GM21390 (cell line): ENCODE measurements at regions not wholly inside any gene's neighbourhood (a gene's known extent, or its start where the extent isn't known, plus 50 kb on each side); places are given as distances from the start of the nearest gene placed in this dataset.
"Not testable (repeated sequence)": the region's sequence is repeated elsewhere in the genome, so short reads cannot be mapped to it uniquely, and the experiment has no call there.

ENCODE experiments used
- ATAC-seq: cut with Tn5 transposase; IDR thresholded peaks from one replicate; pipeline ENCODE4 v1.9.1; 2021; ENCODE audit not compliant: unreplicated experiment

DNA sequence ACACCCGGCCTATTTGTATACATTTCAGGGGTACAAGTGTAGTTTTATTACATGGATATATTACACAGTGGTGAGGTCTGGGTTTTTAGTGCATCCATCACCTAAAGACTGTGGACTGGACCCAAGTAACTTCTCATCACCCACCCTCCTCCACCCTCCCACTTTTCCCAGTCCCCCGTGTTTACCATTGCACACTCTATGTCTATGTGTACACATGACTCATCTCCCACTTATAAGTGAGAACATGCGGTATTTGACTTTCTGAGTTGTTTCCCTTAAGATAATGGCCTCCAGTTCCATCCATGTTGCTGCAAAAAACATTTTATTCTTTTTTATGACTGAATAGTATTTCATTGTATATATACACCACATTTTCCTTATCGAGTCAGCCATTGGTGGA lies 98.9 kb upstream of the WAC start:
- no peak for ATAC-seq

DNA sequence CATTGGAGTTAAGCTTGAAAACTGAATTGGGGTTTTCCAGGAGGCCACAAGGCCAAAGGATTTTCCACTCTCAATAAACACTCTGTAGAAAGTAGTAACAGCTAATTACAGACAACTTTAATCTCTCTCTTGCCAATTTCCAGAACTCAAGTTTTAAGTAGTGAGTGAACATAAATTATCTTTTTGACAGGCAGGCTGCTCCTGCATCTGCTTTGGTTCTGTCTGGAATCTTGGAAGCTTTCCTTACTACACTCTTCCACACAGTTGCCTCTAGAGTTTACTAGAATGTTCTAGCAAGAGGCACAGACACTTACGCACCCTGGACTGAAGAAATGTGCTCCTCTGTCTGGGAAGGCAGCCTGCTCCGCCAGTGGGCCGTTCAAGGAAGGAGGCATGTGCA lies 90.5 kb upstream of the WAC start:
- no peak for ATAC-seq

DNA sequence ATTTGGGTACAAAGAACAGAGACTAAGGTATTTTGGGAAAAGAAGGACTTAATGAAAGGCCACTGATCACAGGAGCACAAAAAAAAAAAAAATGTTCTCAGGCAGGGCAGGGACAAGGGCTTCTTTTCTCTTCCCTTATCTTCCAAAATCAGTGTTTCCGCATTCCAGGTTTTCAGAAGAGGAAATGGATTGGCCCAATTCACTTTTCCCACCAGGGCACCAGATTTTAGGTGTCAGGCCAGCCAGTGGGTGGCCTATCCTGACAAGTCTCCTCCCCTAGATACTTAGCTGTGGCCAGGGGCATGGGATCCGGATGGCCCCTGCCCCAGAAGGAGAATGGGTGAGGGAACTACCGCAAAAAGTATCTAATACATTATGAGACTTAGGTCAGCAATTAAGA lies 88.9 kb upstream of the WAC start:
- ATAC-seq: no peak

DNA sequence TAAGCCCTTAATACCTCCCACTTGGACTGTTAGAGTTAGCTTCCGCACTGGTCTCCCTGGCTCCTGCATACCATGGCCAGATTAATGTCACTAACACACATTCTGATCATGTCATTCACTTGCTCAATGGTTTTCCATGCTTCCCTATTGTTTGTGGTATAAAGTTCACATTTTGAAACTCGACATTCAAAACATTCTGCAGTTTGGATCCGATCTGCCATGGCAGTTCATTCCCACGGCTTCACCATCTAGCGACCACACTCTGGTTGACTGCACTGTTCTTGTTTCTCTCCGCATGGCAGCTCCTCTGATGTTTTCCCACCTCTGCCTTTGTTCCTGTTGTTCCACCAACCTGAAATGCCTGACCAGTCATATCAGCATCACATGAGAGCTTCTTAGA lies 87.4 kb upstream of the WAC start:
- no peak for ATAC-seq

DNA sequence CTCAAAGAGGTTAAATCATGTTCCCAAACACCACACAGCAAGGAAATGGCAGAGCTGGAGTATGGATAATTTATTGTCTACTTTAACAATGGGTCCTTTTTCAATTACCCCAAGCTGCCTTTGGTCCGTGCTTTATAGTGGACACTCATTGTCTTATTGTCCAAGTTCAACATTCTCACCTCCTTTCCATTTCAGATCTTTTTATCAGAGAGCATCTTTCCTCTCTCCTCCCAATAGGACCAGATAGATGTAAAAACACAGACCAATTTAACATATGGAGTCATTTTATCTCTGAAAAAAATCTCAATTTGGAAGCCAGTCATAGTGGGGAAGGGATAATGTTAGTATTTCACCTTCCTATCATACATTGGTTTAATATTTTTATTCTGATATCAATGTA lies 83.5 kb upstream of the WAC start:
- no peak for ATAC-seq

DNA sequence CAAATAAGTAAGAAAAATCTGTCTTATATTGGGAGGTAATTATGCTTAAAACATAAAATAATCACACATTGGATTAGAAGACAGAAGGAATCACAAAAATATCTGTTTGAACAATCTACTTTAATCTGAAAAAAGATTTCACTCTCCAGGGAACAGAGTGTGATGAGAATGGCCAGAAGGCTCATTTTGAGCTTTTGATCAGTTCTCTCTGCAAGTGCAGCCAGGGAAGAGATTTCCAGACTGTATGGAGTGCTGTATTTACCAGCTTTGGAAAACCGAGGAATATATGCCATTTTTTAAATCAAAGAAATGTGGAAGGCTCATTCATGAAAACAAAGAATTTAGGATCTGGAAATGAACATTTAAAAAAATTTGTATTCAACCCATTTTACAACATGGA lies 83.0 kb upstream of the WAC start:
- ATAC-seq: no peak

DNA sequence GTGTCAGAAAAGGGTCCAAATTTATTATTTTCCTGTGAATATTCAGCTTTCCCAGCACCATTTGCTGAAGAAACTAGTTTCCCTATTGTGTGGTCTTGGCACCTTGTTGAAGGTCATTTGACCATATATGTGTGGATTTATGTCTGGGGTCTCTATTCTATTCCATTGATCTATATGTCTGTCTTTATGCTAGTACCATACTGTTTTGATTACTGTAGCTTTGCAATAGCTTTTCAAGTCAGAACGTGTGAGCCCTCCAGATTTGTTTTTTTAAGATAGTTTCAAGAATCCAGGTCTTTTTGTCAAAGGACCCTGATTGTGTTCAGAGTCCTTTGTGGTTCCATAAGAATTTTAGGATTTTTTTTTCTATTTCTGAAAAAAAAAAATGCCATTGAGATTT lies 79.0 kb upstream of the WAC start:
- ATAC-seq: no peak

DNA sequence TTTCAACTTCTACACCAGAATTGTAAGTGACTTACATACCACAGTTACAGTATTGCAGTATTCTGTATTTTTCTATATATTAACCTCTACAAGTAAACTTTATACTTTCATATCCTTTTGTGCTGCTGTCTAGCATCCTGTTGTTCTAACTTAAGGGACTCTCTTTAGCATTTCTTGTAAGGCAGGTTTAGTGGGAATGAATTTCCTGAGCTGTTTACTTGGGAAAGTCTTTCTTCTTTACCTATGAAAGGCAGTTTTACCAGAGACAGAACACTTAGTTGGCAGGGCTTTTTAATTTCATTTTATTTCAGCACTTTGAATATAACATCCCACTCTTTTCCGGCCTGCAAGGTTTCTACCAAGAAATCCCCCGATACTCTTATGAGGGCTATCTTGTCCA lies 75.8 kb upstream of the WAC start:
- no peak for ATAC-seq

DNA sequence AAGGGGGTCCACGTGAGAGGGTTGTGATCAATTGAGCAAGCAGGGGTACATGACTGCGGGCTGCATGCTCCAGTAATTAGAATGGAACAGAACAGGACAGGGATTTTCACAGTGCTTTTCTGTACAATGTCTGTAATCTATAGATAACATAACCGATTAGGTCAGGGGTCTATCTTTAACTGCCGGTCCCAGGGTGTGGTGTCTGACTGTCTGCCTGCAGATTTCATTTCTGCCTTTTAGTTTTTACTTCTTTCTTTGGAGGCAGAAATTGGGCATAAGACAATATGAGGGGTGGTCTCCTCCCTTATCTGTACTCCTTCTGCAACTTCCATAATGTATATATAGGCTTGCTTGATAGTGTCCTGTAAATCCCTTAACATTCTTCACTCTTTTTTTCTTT lies 75.0 kb upstream of the WAC start:
- ATAC-seq: not testable (repeated sequence)

DNA sequence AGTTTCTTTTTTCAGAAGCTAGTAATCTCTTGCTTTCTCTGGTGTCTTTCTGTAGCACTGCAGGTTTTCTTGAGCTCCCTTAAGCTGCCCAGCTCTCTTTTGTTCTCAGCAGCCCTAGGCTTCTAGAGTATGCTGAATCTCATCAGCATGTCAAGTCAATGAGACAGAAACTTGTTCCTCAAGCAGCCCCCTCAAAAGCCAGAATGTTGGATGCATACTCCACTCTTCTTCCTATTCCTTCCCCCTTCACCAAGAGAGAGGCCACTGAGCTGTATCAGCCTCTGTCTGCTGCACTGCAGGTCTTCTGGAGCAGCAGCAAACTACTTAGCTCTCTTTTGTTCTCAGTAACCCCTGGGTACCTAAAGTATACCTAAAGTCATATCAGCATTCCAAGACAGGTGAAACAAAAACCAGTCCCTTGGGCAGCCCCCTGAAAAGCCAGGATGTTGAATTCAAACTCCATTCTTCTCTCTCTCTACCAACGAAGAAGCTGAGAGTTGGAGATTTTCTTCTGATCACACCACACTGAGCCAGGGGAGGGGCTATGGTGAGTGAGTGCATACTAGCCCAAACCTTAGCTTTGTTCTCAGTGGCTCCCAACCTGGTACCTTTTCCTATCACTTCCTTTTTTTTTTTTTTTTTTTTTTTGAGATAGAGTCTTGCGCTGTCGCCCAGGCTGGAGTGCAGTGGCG lies 73.3 kb upstream of the WAC start:
- ATAC-seq: no peak

DNA sequence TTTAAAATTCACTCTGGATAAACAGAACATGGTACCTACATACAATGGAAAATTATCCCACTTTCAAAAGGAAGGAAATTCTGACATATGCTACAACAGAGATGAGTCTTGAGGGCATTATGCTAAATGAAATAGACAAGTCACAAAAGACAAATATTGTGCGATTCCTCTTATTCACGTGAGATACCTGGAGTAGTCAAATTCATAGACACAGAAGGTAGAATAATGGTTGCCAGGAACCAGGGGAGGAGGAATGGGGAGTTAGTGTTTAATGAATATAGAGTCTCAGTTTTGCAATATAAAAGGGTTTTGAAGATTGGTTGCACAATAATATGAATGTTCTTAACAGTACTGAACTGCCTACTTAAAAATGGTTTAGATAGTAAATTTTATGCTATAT lies 69.8 kb upstream of the WAC start:
- no peak for ATAC-seq

DNA sequence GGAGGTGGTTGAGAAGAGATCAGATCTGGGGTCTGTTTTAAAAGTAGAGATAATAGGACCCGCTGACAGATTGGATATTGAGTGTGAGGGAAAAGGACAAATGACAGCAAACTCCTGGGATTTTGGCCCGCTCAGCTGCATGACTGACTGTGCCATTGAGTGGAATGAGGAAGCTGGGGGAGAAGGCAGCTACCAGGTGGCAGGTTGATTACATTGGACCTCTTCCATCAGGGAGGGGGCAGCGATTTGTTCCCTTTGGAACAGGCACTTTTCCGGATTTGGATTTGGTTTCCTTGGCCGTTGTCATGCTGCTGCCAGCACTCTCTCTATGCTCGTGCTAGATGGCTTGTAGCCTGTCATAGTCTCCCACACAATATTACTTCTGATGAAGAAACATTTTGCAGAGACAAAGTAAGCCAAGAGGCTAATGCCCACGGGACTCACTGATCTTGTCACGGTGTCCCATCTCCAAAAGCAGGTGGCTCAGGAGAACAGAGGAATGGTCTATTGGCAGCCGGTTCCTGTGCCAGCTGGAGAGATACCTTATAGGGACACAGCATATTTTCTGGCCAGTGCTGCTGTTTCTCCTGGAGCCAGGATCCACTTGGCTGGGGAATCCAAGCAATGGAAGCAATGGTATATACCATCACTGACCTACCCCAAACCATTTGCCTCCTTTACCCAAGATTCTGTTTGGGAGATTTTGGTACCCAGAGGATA lies 69.1 kb upstream of the WAC start:
- ATAC-seq: no peak

DNA sequence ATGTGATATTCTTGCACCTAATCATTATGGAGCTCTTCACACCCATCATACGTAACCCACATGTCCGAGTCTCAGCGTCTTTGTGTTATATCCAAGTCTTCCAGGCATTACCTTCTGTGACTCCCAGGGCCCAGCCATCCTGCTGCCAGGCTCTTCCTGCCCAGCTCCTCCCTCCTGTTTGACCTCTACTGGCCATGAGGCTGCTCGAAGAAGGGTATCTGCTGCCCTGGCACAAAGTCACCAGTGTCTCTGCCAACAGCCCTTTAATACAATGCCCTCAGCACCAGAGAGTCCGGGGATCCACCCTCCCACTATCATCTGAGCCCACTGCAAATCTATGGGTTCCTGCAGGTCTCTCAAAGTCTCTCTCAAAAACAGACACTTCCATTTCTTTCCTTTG lies 65.3 kb upstream of the WAC start:
- no peak for ATAC-seq

DNA sequence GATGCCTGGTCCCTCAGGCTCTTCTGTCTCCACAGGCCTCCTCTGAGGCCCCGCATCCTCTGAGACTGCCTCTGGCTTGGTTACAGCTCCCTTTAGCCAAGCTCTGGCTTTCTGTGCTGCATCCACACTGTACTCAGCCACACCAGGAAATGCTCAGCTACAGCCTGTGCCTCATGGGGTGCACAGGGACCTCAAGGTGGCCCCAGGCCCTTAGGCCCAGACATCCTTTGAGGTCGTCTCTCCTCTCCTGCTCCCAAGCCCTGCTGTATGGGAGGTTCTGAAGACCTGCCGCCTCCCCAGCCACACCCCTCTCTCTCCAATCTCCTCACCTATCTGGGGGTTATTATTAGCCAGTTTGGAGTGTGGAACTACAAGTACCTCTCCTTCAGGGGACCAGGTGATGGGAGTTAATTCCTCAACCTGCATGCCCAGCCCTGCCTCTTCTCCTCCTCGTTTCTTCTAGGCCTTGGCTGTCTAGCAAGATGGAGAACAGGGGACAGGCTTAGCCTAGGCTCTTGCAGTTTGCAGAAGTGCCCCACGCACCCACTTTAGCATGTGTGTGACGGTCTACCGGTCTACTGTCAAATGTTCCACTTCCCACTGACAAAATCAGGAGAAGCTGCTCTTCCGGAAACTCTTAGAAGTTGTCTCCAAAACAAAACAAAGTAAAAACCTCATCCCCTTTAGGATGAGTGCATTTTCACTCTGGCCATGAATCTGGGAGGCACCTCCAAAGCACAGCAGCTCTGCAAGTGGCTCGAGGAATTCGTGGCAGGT lies 64.0 kb upstream of the WAC start:
- no peak for ATAC-seq

DNA sequence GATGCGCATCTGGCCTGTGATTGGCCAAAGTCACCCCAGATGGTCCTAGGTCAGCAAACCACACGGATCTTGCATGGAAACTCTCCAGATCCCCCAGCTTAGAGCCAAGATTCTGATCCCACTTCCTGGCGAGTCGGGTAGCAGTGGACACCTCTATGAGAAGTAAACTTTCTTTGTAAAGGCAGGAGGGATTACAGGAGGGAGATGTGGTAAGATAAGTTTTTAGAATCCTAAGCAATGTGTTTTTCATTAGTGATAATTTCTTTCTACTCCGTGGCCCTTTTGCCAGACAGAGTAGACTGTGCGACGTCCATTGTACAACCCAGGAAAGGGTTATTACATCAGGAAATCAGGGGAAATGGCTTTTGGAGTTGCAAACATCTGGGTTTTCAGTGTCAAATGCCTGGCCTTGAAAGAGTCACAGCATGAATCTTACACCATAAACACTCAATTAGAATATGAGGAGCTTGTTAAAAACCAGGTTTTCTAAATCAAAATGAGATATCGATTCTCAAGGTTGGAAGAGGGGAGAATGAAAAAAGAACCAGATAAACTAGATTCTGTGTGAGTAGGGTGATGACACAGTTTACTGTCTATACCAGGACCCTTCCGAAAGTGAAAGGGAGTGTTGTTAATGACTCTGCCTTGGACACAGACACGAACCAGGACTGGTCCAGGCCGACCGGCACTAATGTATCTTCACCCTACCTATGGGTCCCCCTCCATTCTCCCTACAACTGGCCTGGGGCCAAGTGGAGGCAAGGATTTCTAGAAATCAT lies 61.9 kb upstream of the WAC start:
- ATAC-seq: no peak

DNA sequence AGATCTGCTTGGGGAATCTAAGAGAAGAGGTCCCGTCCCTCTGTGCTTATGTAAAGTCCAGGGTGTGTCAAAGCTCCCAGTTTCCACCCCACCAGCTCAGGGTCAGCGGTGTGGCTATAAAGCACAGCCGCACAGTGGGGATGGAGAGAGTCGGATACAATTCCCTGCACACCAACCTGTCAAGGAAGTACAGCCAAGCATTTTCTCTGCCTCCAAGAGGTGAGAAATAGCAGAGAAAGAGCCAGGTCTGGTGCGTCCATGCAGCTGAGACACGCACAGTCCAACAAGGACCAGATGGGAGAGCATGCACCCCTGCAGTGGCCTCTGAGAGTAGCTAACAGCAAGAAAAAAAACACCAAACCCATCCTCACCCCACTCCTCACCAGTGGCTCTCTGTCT lies 61.3 kb upstream of the WAC start:
- ATAC-seq: no peak

DNA sequence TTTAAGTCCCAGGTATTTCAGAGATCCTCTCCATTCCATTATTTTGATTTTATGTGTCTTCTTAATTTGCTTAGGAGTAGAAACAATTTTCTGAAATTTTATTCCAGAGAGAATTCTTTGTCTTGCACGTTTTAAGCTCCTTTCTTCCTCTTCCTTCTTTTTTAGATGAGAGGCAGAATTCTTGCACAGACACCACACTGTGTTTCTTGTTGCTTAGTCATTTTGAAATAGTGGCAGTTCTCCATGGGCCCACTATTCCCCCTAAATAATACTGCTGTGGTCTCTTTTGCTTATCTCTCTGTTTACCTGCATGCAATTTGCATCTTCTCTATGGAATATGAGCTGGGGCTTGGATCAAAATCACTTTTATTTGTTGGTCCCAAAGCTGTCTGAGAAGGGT lies 54.3 kb upstream of the WAC start:
- ATAC-seq: no peak

DNA sequence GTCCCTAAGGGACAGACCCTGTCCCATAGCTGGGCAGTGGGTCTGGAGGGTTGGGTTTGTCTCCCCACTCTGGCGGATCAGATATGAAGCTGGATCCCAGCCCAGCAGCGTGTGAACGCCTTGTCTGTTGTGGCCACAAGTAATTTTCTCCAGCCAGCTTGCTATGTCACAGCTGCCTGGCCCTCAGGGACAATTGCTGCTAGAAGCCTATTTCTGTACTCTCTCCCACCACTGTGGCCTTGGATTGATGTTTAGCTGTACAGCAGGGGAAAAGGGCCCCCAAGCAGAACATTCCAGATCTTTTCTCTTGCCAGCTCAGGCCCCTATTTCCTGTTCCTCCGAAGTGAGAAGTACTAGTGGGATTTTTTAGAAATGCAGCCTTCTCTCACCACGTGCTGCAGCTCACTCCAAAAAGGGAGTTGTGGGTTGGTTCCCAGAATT lies 53.5 kb upstream of the WAC start:
- no peak for ATAC-seq

DNA sequence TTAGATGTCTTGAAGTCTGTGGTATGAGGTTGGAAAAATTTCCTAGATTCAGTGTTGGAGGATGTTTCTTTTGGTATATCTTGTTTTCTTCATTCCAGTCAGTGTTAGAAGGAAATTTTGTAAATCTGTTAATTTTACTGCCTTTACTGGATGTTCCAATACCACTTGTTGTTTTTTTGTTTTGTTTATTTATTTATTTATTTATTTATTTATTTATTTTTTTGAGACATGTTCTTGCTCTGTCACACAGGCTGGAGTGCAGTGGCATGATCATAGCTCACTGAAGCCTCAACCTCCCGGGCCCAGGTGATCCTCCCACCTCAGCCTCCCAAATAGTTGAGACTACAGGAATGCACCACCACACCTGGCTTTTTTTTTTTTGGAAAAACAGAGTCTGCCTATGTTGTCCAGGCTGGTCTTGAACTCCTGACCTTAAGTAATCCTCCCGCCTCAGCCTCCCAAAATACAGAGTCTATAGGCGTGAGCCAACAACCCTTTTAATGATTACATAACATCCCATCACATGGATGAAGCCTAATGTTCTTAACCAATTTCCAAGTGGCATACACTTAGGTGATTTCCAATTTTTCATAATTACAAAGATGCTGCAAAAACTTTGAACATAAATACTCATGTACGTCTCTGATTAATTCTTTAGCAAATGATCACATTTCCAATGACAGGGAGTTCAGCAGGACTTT lies 52.8 kb upstream of the WAC start:
- no peak for ATAC-seq

DNA sequence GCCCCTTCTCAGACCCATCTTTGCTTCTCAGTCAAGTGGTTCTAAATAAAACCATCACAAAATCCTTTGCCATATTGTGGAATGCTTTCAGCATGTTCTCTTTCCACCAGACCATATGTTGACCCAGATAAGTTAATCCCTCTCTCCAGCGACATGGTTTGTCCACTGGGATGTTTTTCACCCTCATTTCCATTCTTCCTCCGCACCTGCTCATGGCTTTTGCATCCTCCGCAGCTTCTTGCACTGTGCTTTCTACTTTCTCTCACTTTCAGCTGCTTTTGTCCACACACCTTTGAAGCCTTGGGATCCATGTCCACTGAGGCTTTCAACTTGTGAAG lies 52.3 kb upstream of the WAC start:
- no peak for ATAC-seq

DNA sequence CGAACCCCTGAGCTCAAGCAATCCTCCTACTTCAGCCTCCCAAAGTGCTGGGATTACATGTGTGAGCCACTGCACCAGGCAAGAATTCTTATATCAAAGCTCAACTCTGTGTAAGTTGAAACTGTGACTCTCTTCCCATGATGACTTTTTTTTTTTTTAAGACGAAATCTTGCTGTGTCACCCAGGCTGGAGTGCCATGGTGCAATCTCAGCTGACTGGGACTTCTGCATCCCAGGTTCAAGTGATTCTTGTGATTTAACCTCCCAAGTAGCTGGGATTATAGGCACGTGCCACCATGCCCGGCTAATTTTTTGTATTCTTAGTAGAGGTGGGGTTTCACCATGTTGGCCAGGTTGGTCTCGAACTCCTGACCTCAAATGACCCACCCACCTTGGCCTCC lies 51.6 kb upstream of the WAC start:
- ATAC-seq: not testable (repeated sequence)
